ENCODE measurements at regions not wholly inside any gene's neighbourhood (a gene's known extent, or its start where the extent isn't known, plus 50 kb on each side); places are given as distances from the start of the nearest gene placed in this dataset.
"Not testable (repeated sequence)": the region's sequence is repeated elsewhere in the genome, so short reads cannot be mapped to it uniquely, and the experiment has no call there.

DNA sequence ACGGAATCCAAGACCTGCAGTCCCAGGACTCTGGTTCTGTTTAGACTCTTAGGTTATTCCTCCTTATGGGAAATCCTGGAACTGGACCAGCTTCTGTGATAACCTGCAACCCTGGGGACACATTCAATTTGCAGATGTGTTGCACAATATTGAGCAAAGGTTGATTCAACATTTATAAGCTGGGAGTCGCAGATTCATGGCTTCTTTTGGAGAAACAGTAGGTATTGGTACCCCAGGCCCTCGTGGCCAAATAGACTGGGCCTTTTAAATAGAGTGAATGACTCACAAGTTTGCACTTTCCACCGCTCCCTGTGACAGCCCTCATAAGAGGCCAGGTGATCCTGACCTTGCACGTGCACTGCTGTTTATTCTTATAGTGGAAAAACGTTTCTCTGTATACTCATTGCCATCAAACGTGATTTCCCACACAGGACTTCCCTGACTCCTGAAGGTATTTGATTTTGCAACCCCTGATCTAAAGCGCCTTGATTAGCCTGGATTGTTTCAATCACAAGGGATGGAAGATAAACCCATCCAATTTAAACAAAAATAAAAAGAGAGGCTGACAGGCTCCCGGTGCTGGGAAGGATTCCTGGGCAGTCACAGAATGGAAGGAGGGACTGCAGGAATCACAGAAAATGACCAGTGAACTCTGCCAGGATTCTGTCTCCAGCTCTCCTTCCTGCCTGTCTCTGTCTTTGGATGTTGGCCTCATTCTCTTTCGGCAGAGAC is 98.0 kb downstream of the VCPKMT start:
- DNase-seq (ENCODE audit: low read depth) = no peak

DNA sequence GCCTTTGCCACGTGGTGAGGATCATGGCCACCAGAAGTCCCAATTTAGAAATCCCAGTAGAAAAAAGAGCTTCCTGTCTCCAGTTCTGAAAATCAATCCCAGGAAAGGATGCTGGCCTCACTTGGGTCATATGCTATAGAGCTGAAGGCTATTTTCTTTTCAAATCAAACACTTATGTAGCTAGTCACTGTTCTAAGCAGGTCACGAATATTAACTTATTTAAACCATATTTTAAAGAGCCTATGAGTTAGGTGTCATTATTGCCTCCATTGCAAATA is 97.5 kb downstream of the VCPKMT start:
- no peak for DNase-seq (ENCODE audit: low read depth)

DNA sequence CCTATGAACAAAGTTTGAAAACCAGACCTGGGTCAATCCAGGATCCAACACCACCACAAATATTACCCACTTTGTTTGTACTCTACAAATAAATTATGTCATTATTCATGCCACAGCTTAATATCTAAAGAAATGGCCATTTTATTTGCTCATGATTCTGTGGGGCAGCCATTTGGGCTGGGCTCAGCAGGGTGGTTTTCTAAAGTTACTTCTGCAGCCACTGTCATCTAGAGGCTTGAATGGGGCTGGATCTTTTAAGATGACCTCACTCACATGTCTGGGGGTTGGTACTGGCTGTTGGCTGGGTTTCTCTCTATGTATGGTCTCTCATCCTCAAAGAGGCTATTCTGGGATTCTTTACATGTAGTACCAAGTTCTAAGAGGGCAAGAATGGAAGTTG is 96.2 kb downstream of the VCPKMT start:
- no peak for DNase-seq (ENCODE audit: low read depth)

DNA sequence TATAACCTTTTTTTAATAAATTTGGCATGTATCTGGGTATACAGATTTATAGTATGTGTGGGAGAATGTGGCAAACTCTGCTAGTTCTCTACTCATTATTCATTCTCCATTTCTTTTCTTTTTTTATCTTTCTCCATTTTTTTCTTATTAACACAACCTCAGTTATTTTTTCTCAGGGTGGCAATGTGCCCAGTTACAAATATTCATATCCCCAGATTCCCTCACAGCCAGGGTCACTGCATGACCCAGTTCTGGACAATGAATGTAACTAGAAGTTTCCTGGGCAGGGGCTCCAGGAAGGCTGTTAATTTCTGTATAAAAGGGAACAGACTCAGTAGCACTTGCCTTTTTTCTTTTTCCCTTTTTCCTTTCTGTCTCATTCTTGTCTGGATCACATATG is 95.6 kb downstream of the VCPKMT start:
- DNase-seq (ENCODE audit: low read depth) = no peak

DNA sequence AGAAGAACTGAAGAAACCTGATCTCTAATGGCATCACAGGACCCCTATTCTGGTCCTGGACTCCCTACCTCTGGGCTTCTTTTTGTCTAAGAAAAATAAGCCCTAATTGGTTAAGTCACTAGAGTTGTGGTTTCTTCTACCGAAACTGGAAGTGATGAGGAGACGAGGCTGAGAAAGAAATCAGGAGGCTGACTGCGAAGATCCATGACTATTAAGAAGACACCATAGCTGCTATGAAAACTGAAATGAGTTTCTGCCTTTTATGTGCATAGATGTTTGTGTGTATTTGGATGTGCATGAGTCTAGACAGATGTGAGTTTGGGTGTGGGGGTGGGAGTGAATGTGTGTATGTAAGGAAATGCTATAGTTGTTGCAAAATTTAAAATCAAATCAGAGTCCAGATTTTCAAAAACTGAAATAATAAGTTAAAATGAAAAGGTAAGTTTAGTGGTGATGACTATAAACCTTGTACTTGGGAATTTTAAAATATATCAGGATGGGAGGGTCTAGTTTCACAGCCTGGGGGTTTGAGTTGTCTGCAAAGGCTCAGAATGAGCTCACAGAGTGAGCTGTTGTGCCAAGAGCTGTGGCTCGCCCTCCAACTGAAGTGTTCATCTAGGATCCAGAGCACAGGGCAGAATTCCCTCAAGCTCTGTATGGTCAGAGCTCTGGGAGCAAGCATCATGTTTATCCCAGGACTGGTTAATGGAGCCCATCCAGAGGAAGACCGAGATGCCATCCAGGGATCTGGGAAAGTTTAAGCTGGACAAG is 94.9 kb downstream of the VCPKMT start:
- no peak for DNase-seq (ENCODE audit: low read depth)

DNA sequence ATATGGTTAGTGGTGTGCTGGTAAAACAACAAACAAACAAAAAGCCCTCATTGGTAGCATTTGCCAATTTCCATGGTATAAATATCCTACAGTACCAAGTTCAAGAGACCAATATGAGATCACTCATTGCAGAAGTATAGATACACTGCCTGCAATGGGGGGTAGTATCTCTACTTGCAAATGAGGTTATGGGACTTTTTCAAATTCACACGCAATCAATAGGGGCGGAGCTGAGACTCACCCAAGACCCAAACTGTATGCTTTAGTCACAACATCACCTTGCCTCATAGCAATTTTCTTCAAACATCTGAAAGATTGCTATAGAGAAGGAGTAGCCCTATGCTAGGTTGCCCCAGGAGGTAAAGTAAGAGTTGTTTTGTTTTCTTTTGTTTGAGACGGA is 93.7 kb downstream of the VCPKMT start:
- DNase-seq (ENCODE audit: low read depth) = no peak

DNA sequence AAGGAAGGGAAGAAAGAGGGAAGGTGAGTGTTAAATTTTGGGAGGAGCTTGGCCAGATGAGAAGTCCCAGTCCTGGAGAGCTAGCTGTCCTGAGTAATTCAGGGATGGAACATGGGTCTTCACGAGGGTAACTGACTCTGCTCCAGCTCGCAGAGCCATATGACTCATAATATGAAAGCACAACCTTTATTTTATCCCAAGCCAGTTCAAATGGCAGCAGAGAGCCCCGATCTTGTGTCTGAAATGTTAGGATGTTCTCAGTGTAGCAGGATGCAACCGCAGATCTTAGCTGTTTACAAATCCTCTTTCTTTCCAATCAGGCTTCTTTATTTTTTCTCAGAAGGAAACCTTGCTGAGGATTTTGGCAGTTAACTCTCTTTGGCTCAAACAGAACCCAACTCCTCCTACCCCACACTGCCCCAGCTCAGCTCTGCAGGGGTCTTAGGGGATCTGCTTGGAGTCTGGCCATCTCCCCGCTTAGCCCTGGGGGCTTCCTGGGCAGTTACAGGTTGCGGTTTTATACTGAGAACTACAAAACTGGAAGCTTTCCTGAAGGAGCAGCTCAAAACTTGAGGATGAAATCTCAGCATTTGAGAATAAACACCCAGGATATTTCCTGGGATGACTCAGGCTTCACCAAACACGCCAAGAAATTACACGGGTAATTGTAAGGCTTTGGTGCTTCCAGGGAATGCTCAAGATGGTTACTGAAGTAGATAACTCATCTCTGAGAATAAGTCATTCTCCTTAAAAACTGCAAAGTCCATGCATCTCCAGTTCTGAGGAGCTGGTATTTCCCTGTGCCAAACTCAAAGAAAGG is 92.5 kb downstream of the VCPKMT start:
- peak; percentile 85 for DNase-seq (ENCODE audit: low read depth)

DNA sequence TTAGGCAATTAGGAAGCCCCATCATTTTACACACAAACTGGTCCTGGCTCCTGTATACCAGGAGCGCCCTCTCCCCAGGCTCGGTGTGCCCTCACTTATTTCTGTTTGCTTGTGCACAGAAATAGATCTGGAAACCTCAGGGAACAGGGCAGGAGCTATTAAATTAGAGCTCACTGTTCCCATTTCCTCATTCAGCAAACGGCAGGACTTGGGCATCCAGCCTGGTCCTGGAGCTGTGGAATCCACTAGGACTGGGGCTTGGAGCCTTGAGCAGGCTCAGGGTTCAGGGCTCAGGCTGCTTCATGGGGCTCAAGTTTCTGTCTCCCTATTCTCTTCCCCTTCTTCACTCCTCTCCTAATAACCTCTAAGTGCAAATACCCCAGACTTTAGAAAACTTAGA is 91.3 kb downstream of the VCPKMT start:
- DNase-seq (ENCODE audit: low read depth) = no peak

DNA sequence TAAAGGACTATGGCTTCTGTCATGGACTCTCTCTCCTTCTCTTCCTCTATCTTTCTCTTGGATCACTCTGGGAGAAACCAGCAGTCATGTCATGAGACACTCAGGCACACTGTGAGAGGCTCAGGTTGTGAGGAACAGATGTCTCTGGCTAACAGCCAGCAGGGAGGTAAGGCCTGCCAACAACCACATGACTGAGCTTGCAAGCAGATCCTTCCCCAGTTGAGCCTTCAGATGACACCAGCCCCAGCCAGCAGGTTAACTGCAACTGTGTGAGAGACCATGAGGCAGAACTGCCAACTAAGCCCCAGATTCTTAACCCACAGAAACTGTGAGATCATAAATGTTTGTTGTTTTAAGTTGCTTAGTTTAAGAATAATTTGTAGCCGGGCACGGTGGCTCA is 90.6 kb downstream of the VCPKMT start:
- no peak for DNase-seq (ENCODE audit: low read depth)

DNA sequence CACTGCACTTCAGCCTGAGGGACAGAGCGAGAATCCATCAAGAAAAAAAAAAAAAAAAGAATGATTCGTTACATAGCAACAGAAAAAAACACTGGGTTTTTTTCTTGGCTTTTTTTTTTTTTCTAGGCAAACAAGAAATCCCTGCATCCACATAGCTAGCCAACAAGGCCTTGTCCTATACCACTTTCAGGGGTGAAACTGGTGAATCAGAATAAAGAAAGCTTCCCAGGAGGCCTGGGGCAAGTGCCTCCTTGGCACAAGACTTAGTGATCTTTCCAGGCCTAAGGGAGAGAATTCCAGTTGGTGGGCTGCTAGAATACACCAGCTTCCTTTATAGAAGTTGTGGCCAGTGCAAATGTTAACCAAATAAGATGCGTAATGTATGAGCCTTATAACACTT is 90.0 kb downstream of the VCPKMT start:
- no peak for DNase-seq (ENCODE audit: low read depth)

DNA sequence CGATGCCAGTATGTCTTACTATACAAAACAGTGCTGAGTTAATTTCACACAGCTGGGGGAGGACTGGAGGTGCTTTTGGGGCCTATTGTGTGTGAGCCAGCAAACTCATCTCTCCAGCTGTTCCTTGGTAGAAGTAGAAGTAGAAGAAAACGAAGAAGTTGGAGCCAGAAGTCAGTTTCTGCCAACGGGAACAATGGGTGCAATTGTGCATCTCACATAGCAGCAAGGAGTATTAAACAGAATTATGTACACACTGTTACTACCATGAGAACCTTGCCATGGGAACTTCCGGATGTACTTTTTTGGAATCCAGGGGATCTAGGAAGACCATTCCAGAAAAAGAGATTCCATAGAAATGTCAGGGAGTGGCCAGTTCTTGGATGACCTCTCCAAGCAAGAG is 88.6 kb downstream of the VCPKMT start:
- DNase-seq (ENCODE audit: low read depth) = no peak

DNA sequence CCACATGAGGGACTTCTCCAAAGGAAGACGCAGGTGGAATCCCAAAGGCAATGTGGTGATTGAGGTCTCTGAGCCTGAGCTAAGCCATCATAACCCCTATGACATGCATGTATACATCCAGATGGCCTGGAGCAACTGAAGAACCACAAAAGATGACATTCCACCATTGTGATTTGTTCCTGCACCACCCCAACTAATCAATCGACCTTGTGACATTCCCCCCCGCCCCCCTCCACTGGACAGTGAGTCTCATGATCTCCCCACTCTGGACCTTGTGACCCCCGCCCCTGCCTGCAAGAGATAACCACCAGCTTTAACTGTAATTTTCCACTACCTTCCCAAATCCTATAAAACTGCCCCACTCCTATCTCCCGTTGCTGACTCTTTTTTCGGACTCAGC is 87.9 kb downstream of the VCPKMT start:
- no peak for DNase-seq (ENCODE audit: low read depth)

DNA sequence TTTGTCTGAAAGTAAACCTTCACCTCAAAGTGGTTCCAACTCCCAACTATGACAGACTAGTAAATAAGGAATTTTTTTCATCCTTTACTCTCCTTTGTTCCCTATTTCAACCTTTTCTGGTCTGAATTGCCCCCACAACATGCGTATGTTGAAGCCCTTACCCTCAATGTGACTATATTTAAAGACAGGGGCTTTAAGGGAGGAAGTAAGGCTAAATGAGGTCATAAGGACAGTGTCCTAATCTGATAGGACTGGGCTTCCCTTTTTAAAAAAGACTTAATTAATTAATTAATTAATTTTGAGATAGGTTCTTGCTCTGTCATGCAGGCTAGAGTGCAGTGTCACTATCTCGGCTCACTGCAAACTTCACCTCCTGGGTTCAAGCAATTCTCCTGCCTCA is 86.3 kb downstream of the VCPKMT start:
- DNase-seq (ENCODE audit: low read depth) = no peak

DNA sequence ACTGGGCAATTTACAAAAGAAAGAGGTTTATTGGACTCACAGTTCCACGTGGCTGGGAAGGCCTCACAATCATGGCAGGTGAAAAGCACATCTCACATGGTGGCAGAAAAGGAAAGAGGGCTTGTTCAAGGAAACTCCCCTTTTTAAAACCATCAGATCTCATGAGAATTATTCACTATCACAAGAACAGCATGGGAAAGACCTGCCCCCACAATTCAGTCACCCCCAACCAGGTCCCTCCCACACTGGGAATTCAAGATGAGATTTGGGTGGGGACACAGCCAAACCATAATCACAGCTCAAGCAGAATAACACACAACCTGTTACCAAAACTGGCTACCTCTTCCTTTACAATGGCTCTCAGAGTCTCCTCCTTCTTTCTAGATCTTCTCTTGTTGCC is 85.5 kb downstream of the VCPKMT start:
- not testable (repeated sequence) for DNase-seq (ENCODE audit: low read depth)

DNA sequence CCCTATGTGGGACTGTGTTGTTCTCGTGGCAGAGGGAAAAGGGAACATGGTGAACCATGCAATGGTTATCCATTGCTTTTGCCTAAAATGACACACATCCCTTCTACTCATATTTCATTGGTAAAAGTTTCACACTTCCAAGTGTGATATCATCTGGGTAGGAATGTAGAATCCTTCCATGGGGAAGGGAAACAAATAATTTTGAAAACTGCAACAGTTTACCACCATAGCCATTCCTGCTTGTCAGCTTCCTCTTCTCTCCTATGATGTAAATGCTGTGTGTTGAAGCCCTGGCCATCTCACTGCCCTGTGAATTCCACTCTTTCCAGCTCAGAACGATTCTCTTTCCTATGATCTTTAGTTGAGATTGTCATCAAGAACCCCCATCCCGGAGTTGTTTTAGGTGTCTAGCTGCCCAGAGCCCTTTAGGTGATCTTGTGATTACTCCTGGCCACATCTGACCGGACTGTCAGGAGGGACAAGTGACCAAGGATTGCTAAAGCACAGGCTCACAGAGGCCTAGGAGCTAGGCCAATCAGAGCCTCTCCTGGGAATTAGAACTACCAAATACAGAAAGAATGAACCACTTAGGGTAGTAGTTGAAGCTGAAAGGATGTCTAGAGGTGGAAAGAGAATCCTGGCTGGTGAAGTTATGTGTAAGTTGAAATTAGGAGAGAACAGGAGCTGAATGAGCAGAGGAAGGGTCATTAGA is 84.6 kb downstream of the VCPKMT start:
- DNase-seq (ENCODE audit: low read depth) = peak; percentile 77

DNA sequence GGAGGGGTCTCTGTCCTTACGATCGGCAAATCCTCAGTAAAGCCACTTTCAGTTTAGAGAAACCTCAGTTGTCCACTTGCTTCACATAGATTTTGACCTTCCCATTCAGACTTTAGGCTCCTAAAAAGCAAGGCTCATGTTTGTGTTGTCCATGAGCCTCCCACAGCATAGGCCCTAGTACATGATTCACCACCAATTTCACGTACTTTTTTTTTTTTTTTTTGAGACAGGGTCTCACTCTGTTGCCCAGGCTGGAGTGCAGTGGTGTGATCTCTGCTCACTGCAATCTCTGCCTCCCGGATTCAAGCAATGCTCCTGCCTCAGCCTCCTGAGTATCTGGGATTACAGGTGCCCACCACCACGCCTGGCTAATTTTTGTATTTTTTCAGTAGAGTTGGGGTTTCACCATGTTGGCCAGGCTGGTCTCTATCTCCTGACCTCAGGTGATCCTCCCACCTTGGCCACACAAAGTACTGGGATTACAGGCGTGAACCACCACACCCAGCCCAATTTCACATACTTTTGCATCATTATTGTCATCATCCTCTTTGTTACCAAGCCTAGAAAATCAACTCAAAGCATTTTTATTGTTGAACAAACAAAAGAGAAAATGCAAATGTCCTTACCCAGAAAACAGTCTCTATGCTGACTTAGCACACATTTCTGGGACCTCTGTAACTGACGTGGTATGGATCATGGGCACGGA is 83.8 kb downstream of the VCPKMT start:
- DNase-seq (ENCODE audit: low read depth) = not testable (repeated sequence)

DNA sequence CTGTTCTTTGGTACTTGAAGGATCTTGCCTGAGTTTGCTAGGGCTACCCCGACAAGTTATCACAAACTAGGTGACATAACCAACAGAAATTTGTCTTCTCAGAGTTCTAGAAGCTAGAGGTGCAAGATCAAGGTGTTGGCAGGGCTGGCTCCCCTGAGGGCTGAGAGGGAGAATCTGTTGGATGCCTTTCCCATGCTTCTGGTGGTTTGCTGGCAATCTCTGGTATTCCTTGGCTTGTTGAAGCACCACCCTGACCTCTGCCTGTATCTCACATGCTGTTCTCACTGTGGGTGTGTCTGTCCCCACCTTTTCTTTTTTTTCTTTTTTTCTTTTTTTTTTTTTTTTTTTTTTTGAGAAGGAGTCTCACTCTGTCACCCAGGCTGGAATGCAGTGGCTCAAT is 81.2 kb downstream of the VCPKMT start:
- no peak for DNase-seq (ENCODE audit: low read depth)

DNA sequence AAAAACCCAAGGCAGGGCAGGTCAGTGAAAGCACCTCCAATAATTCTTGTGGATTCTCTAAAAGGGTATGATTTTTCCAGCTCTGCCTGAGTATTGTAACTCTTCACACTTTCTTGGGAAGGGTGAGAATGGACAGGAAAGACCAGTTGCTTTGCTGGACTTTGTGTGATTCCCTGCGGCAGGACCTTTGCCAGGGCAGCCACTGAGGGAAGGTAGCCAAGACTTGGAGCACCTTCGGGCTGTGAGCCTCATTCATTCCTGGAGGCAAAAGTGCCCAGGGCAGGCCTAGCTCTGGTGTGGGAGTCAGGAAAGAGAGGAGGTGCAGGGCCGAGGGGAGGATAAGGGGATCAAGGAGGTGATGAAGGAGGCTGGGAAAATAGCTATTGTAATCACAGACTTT is 80.2 kb downstream of the VCPKMT start:
- DNase-seq (ENCODE audit: low read depth) = no peak

DNA sequence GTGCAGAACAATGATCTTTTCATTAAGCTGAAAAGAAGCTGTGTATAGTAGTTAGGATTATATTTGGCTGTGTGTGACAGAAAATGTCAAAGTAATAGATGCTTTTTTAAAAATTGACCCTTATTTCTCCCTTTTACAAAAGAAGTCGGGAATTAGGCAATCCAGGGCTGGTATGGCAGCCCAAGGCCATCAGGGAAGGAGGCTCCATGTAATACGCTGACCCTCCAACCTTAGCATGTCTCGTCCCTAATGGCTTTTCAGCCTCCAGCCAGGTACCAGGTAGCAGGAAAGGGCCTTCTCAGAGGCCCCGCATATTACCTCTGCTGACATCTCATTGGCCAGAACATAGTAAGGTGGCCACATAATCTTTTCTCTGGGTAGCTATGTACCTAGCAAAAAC is 79.7 kb downstream of the VCPKMT start:
- DNase-seq (ENCODE audit: low read depth) = no peak

DNA sequence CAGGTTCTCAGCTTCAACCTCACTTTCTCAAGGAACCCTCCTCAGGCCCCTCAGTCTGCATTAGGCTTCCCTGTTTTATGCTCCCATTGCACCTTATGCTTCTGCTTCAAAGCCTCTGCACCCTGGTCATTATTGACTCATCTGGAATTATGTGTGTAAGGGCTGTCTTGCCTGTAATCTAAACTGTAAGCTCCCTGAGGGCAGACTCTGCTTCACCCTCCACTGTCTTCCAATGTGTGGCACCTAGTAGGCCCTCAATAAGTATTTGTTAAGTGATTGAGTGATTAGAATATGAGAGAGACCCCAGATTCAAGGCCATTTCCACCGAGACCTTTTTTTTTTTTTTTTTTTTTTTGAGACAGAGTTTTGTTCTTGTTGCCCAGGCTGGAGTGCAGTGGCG is 79.1 kb downstream of the VCPKMT start:
- DNase-seq (ENCODE audit: low read depth) = no peak

DNA sequence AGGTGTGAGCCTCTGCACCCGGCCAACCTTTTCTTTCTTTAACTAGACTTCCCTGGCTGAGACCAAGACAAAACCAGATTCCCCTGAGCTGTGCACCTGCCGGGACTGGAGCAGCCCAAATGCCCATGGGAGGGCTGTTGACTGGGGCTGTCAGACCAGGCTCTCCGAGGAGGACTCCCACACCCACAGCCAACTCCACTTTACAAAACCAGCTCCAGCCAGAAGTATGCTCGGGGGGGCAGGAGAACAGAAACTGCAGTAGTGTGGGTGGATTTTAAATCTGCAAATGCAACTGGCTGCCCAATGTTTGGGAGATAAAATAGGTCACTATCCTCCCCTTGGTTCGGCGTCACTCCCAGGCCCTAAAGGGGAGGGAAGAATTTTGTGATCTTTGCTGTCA is 78.5 kb downstream of the VCPKMT start:
- no peak for DNase-seq (ENCODE audit: low read depth)

All from GM04503 (cell line).